ENCODE measurements at regions not wholly inside any gene's neighbourhood (a gene's known extent, or its start where the extent isn't known, plus 50 kb on each side); places are given as distances from the start of the nearest gene placed in this dataset.
"Not testable (repeated sequence)": the region's sequence is repeated elsewhere in the genome, so short reads cannot be mapped to it uniquely, and the experiment has no call there.

DNA sequence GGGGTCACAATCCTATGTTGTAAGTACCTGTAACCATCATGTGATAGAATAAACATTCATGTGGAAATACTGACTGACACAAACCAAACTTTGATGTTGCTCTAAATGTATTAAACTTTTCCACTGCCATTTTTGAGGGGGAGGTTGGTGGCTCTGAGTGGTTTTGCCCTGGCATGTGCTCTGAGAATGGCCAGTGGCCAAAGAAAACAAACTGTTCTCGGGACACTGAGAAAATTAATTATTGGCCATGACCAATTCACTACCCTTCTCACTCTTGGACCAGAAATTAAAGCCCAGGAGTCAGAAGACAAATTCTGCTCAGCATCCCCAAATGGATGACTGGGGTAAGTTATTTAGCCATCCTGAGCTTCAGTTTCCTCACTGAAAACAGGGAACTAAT, 195.9 kb downstream of the XPNPEP1 start:
- no peak for DNase-seq

DNA sequence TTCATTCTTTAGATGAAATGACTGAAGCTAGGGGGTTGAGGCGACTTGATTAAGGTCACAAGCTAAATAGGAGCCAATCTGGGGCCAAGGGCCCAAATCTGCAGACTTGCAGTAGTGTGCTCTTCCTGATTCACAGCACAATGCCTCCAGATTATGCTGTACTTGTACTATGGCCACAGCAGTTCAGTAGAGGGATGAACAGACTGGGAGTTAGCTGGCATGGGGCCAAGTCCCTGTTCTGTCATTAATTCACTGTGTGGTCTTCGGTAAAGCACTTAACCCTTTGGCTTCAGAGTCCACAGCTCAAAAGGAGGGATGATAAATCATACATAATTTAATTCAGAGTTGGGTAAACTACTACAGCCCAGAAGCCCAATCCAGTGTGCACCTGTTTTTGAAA, 196.8 kb downstream of the XPNPEP1 start:
- no peak for DNase-seq

DNA sequence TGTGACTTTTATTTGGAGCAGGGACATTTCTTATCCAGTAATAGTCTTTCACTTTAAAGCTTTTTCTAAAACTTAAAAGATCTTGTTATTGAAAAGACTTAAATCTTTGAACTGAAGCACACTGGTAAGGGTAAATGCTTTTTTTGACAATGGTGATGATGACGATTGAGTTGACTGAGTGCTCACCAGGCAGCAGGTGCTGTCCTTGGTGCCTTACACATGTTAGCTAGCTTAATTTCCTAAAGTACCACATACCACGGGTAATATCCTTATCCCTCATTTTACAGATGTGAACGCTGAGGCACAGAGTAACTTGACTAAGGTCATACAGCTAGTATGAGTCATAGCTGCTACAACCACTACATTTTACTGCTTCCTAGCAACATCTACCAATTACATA, 200.0 kb downstream of the XPNPEP1 start:
- DNase-seq: no peak

DNA sequence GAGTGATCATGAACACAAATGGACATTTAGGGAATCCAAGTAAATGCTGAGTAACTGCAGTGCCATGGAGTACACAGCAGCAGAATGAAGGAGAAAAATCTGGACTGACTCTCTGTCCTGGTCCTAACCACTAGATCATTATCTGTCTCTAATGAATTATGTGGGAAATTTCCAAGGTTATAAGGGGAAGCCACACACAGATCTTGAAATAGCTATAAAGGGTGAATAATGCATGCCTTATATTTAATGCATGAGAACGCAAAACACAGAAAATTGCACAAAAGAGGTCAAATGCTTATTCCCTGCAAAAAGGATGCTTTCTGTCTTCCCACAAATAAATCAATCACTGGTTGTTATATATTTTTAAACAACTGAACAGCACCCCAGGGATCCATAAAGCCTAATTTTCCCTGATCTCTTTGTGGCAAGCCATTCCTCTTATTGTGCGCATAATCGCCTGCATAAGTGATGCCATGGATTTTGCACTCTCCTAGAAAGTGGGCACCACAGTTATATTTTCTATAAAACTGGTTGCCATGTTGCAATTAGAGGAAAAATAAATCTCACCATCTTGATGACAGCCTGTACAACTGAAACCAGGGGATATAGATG, 201.8 kb downstream of the XPNPEP1 start:
- no peak for DNase-seq

DNA sequence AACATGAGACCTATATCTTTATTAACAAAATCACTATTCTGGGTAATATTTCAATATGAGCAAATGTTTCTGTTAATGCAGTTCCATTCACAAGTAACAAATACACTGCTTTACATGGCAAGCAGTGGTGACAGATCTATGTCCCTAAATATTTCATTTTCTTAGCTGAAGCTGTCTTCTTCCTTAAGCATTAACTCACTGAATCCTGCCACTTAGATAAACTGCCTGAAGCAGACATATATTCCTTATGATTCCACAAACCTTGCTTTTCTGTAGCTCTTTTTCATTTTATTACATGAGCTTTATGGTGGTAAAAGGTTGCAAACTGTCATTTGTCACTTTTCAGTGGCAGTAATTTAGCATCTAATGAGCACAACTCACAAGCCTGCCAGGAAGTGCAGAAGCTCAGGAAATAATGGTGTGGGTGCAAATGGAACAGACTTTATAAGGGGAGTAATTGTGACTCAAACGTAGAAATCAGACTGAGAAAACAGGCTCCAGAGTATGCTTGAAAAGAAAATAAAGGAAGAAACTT, 217.2 kb downstream of the XPNPEP1 start:
- no peak for DNase-seq

DNA sequence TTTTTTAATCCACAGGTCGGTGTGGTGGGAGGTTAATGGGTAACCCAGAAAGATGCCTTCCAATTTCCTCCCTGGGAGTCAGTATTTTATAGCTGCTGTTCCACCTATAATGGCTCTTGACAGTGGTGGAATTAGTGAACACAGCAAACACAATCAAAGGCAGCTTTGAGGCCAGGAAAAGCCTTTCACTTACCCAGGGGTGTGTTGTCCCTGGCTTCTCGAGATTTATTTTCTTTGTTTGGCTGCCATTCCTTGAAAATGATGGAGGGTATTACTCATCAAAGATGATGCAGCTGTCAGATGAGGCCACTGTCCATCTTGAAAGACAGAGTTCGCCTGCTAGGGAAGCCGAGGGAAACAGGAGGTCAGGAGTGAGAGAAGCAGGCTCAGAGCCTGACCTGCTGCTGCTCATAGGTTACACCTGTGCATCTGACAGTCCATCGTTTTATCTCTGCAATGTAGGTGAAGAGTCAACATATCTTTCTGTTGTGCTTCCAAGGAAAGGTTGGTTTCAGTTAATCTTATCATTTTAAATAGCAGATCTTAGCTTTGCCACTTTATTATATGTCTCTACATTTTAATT, 221.6 kb downstream of the XPNPEP1 start:
- DNase-seq: no peak

DNA sequence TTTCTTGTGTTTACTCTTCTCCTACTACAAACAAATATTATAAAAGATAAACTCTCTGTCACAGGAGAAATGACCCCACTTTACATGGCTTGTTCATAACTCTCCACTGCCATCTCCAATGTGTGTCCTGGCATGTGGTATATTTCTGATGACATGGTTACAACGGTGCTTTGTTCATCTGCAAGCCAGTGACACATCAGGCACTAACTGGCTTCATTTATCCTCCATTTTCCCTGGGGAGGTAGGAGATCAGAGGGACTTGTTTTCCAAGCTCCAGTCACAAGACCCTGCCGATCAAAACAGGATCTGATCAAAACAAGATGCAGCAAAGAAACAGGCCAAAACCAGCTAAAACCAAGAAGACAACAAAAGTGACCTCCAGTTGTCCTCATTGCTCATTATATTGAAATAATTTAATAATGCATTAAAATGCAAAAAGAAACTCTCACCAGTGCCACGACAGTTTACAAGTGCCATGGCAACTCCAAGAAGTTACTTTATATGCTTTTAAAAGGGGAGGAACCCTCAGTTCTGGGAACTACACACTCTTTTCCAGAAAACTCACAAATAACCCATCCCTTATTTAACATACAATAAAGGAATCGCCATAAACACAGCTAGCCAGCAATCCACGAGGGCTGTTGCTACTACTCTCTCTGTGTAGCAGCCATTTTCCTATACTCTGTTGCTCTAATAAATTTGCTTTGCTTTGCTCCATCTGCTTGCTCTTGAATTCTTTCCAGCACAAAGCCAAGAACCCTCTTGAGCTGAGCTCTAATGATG, 224.2 kb downstream of the XPNPEP1 start:
- DNase-seq: no peak

DNA sequence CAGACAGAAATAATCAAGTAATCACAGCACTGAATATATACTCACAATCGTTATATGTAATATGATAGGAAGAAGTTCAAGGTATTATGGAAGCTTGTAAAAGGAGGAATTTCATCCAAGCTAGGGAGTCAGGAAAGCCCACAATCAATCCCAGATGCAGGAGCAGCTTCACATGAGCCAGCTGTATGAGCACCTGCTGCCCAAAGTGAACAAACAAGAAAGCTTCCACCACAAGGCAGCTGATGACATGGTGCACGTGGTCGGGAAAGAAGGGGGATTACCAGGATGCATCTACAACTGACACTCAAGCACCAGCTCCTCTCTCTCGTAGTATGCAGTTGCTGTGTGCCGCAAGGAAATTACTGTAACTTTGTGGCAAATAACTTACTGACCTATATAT, 225.2 kb downstream of the XPNPEP1 start:
- DNase-seq: no peak

DNA sequence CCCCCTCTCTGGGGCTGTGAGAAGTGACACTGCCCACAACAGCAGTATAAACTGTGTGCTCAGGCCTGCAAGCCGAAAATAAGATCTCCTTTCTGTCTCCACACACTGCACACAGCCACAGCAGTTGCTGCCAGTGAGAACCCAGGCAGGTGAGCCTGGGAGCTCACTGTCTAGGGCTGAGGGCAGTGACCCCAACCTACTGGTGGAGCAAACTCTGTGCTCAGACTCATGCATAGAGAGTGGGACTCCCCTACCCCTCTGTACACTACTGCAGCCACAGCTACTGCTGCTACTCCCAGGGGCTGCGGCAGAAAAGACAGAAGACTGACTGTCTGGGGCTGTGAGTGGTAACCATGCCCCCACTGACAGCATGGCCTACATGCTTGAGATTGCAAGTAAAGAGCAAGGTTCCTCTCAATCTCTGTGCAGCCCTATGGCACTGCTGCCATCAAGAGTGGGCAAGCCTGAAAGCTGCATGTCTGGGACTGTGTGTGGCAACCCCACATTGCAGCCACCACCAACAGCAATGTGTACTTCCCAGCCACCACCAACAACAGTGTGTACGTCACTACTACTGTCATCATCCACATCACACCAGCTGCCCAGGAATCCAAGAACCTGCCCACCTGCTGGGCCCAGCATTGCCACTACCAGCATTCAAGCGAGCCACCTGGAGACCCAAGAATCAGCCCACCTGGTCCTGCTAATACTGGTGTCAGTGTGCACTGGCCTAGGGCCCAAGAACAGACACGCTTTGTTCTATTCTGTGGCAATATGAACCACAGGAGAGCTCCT, 226.1 kb downstream of the XPNPEP1 start:
- DNase-seq: no peak

DNA sequence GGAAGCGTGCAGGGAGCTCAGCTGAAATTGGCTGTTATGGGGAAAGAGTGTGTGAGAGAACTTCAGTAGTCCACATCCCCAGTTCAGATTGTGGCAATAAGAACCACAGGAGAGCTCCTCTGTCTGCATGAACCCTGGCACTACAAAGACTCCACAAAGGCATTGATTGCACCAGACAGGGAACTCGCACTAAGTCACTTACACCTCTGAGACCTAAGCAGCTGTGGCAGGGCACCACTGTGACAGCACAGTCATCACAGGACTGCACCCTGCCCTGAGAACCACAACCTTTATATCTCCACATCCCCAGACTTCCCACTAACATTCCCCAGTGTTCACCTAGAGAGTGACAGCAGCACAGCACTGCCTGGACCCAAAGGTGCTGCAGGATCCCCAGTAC, 226.8 kb downstream of the XPNPEP1 start:
- no peak for DNase-seq

DNA sequence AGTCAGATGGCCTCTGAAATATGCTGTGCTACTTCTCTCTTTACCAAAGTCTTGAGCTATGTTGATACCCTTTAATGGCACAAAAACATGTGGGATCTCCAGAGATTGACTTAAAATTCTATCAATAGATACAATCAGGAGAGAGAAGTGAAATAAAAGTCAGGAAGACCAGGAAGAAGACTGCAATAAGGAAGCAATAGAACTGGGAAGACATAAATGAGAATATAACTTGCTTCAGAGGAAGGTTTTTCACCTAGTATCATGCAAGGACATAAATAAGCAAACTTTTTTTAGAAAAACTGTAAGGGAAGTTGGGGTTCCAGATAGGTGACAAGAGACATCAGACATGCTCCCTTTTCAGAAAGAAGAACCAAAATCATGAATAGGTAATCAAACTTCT, 227.3 kb downstream of the XPNPEP1 start:
- no peak for DNase-seq

DNA sequence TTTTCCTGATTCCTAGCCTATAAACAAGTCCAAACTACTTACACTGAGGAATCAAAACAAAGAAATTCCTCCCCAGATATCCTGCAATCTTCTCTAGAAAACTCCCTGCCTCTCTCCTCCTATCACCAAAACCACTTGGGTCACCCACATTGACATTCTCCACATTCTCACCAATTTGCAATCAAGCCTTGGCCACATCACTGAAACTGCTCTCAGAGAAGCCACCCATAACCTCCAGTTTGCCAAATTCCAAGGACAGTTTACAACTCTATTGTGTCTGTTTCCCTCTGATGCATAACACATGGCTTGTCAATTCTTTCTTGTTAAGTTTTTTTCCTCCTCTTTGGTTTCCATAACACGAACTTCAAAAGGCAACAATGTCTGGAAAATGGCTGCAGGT, 233.5 kb downstream of the XPNPEP1 start:
- no peak for DNase-seq

DNA sequence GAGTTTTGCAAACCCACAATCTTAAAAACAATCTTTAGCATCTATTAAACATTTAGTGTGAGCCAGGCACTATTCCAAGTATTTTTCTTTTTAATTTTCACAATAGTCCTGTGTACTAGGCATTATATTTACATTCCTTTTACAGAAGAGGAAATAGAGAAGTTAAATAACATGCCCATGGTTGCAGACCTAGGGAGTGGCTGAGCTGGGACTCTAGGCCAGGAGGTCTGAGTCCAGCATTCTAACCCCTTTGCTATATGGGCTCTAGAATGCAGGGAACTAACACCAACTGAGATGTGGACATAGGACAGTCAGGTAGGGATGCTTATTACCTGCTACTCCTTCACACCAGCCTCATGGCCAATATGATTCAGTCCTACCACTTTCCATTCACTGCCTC, 243.8 kb downstream of the XPNPEP1 start:
- DNase-seq: no peak

DNA sequence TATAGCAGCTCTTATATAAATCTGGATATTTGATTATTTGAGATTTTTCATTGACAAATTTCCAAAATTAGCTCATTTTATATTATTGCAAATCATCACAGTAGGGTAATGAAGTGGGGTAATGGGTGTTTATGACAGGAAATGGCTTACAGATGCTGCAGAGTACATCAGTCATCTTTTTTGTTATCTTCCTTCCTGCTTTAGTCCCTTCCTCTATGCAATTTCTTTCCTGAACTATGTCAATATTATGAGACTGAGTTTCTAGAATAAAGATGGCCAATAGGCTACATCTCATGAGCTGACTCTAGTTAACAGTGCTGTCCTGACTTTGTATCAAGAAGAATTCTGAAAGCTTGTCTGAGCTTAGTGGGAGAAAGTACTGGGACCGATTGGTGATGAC, 244.5 kb downstream of the XPNPEP1 start:
- no peak for DNase-seq

DNA sequence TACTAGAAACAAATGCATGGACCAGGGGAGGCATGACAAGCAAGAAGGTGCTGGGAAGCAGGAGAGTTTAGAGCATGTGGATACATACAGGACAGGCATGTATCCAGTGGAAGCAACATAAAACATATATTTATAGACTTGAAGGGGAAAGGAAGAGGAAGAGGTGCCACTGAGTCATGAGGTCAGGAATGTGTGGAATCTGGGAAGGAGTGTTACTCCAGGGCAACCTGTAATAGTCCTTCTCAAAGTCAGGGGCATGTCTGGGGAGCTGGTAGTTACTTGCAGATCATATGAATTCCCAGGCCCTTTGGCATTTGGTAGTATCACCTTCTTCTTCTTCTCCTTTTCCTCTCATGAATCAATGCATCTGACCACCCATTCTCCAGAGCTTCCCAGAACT, 246.6 kb downstream of the XPNPEP1 start:
- no peak for DNase-seq

DNA sequence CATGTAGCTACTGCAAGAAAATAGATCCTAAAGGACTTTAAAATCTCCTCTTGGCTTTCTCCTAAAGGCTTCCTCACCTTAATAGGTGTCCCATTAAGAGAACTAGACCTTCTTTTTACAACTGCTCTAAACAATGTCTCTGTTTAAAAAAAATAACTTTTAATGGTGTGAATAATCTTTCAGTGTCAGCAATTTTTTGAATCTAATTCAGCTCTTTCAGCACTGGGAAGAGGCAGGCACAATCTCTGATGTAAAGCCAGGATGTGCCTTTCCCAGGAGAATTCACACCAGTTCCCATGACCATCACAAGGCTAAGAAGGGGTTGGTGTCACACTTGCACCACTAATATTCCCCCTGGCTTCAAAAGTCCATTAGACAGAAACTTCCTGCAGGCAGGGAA, 254.6 kb downstream of the XPNPEP1 start:
- DNase-seq: no peak

DNA sequence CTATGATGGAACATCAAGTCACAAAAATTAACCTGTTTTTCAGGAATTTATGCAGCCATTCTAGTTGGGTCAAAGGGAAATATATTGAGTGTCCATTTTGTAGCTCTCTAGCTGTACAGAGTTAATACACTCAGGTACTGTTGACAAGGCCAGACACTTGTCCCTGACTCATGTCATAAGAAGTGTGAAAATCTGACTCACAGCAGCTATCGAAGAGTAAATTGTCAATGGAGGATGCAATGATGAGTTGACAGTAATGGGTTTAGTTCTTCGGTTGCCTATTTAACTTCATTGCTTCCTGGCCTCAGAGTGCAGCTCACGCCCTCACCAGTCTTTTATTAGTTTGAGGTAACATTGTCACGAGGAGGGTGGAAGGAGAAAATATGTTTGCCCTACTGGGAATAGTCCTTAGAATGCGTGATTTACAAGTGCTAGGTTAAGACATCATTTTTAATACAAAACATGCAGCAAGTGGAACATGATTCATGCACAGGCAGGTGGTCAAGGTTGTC, 255.1 kb downstream of the XPNPEP1 start:
- DNase-seq: no peak

DNA sequence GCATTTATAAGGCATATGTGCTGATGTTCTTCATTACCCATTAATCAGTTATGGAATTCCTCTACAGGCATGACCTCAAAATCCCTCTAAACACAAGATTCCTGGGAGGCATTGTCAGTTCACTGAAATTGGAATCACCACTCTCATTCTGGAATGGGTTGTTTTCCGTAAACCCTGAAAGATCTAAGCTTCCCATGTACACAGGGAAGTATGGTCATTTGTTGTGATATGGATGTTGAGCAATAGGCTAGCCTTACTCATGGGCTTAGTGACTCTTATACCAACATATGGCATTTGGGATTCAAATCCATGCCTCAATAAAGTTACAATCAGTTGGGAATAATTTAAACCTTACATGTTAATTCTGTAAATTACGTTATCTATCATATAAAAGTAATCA, 258.0 kb downstream of the XPNPEP1 start:
- no peak for DNase-seq

DNA sequence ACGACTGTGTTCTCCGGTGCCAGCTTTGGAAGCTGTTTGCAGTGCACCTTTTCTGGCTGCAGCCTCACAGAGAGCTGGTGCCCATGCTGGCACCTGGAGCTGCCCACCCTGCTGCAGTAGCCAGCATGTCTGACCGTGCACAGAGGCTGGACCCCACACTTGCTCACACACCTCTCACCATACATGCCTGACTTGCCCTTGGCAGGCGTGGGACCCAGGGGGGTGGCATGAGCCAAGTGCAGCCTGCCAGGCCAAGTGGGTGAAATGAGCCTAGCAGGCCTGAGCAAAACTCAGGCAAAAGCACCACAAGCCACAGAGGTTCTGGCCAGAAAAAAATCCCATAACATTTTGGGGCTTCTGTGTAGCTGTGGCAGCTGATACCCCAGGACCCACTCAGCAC, 258.8 kb downstream of the XPNPEP1 start:
- no peak for DNase-seq

DNA sequence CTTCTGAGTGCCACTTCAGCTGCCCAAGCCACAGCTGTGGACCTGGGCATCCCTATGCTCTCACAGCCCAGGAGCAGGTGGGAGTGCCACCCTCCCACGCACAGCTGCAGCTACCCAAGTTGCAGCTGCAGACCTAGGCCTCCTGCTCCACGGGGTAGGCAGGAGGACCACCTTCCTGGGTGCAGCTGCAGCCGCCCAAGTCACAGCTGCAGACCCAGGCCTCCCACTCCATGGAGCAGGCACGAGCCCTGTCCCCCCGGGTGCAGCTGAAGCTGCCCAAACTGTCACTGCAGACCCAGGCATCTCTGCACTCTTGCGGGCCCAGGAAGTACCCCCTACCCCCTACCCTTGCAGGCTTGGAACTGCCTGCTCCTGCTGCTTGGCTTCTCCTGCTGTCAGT, 260.2 kb downstream of the XPNPEP1 start:
- DNase-seq: no peak

DNA sequence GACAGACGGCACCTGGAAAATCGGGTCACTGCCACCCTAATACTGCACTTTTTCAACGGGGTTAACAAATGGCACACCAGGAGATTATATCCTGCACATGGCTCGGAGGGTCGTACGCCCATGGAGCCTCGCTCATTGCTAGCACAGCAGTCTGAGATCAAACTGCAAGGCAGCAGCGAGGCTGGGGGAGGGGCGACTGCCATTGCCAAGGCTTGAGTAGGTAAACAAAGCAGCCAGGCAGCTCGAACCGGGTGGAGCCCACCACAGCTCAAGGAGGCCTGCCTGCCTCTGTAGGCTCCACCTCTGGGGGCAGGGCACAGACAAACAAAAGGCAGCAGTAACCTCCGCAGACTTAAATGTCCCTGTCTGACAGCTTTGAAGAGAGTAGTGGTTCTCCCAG, 270.7 kb downstream of the XPNPEP1 start:
- DNase-seq: not testable (repeated sequence)

DNA sequence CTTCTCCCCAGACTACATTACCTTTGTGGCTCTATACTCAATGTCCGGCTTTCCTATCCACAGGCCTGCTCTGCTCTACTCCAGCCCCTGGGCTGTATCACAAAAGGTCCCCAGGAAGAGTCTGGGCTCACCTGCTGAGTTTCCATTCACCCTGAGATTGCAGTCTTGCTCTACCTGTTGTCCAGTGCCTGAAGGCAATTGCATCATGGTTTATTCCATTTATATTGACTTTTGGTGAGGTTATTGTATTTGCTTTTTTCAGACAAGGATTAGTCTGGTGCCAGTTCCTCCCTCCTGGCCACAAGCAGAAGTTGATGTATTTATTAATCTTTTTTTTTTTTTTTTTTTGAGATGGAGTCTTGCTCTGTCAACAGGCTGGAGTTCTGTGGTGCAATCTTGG, 273.1 kb downstream of the XPNPEP1 start:
- no peak for DNase-seq

DNA sequence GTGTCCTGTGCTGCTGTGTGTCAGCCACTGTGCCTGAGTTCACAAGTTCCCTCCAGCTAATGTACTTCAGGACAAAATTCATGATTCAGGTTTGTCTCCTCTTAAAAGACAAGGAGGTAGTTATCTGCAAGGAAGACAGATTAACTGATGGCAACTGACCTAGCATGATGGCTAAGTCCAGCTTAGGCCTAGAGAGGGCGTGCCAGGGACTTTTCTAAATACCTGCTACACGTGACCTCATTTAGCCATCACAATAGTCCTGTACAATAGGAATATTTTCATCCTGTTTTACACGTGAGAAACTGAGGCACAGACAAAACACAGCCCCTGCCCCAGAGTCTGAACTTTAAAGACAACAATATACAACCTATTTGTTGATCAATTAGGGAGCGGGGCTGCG, 275.7 kb downstream of the XPNPEP1 start:
- no peak for DNase-seq
